Esophagus squamous epithelium (tissue), 4 donors: ENCODE measurements at regions not wholly inside any gene's neighbourhood (a gene's known extent, or its start where the extent isn't known, plus 50 kb on each side); places are given as distances from the start of the nearest gene placed in this dataset.

Experiments
- POLR2A ChIP-seq, 4 donors: fragments of 450-650 bp; IDR thresholded peaks; one replicate each; pipeline ENCODE4 v1.6.1; 2017; ENCODE audit warnings: antibody characterized with exemption in 4 of 4, mild to moderate bottlenecking in 4 of 4, moderate library complexity in 3 of 4
- TF ChIP-seq, protein P1 (sequence below), 6 experiments: fragments of 450-650 bp in 4 of 6; fragments of 200-600 bp in 2 of 6; sonication (generic) in 2 of 6; IDR thresholded peaks; one replicate each; pipeline ENCODE4 v1.5.1; 2016 to 2019; ENCODE audit warnings: antibody characterized with exemption in 6 of 6, mild to moderate bottlenecking in 4 of 6, moderate library complexity in 4 of 6

DNA sequence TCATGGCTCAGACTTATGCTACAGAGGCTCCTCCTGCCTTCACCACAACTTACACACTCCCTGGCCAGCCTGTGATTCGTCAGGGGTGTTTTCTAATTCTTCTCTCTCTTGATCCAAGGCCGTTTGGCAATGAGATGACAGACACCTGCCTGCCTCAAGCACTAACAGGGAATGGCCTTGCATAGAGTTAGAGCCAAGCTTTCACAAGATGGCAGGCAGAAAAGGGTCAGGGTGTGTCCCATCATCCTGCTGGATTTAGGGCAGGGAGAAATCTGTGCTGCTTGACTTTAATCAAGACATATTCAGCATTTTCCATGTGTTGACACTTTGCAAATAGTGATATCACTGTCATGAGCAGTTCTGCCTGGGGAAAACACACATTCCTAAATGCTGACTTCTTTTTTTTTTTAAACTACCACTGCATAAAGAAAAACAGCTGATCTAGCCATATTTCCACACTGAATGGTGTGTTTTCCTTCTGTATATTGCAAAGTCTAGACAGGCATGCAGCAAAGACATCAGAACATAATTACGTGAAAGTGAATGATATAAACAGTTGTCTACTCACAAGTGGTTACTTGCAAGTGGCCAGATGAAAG lies 95.0 kb upstream of the SLC25A48 start:
- TF ChIP-seq, protein P1, sequence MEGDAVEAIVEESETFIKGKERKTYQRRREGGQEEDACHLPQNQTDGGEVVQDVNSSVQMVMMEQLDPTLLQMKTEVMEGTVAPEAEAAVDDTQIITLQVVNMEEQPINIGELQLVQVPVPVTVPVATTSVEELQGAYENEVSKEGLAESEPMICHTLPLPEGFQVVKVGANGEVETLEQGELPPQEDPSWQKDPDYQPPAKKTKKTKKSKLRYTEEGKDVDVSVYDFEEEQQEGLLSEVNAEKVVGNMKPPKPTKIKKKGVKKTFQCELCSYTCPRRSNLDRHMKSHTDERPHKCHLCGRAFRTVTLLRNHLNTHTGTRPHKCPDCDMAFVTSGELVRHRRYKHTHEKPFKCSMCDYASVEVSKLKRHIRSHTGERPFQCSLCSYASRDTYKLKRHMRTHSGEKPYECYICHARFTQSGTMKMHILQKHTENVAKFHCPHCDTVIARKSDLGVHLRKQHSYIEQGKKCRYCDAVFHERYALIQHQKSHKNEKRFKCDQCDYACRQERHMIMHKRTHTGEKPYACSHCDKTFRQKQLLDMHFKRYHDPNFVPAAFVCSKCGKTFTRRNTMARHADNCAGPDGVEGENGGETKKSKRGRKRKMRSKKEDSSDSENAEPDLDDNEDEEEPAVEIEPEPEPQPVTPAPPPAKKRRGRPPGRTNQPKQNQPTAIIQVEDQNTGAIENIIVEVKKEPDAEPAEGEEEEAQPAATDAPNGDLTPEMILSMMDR (IDR thresholded peaks at IDR 0.05): no peak
- no peak for TF ChIP-seq POLR2A (IDR thresholded peaks at IDR 0.05)
